ENCODE measurements at regions not wholly inside any gene's neighbourhood (a gene's known extent, or its start where the extent isn't known, plus 50 kb on each side); places are given as distances from the start of the nearest gene placed in this dataset.

GRCh38 chr2:137824501-137824900, 139.8 kb upstream of the HNMT start:
- no TSS peak for BruUV-seq (replicated peaks)
- no peak overlapping the region for H2AFZ ChIP-seq (replicated peaks; ENCODE audit: low read length, poor library complexity)
- DNase-seq (no peak), ATAC-seq (ENCODE audit: low read depth) (no peak)
- no peak overlapping the region for H3K14ac ChIP-seq (replicated peaks; ENCODE audit: low read depth, low read length)
- no peak overlapping the region for H4K8ac ChIP-seq (ENCODE audit: low read depth in 2 of 2, low read length in 2 of 2)
- H3K4me2 ChIP-seq (ENCODE audit: low read depth, low read length) = no peak overlapping the region
- H2BK20ac ChIP-seq (ENCODE audit: low read depth, low read length) = no peak overlapping the region
- H3K9ac ChIP-seq (ENCODE audit: low read depth, low read length) = no peak overlapping the region
- CTCF ChIA-PET = no interaction called here
- H3K4ac ChIP-seq (ENCODE audit: low read depth, low read length) = no peak overlapping the region
- no peaks in the 10 kb centered on the region for H4K20me1 ChIP-seq (ENCODE audit: insufficient read depth, low read length)
- H3K27me3 ChIP-seq (ENCODE audit: control insufficient read depth, insufficient read depth, low read length) = no peaks in the 10 kb centered on the region
- H2AK9ac ChIP-seq (replicated peaks; ENCODE audit: low read depth, low read length, poor library complexity) = no peak overlapping the region
- H3K4me1 ChIP-seq (ENCODE audit: control insufficient read depth, insufficient read depth, low read length) = no peaks in the 10 kb centered on the region
- no peak overlapping the region for H3K56ac ChIP-seq (ENCODE audit: extremely low read depth, insufficient read depth, low read length)
- intact Hi-C loops (cut with micrococcal nuclease) = no loop called here
- WGBS, 2 experiments (ENCODE audit: extremely low coverage in 2 of 2, insufficient read length in 1 of 2) = no CpG with 5 or more reads among the region's 1 CpG
- no peaks in the 10 kb centered on the region for H3K79me1 ChIP-seq (ENCODE audit: low read depth in 1 of 2, low read length in 2 of 2)
- H2AK5ac ChIP-seq (ENCODE audit: low read depth, low read length) = no peak overlapping the region
- TF ChIP-seq CTCF (conservative IDR thresholded peaks at IDR 0.05; ENCODE audit: low read depth, low read length) (no peak), SMC3 (IDR thresholded peaks at IDR 0.05; ENCODE audit: low read depth, low read length) (no peak), USF2 (IDR thresholded peaks at IDR 0.05; ENCODE audit: low read depth, low read length) (no peak), RCOR1 (IDR thresholded peaks at IDR 0.05; ENCODE audit: insufficient replicate concordance, low read length) (no peak), CHD1 (IDR thresholded peaks at IDR 0.05; ENCODE audit: low read depth, low read length) (no peak), FOS (IDR thresholded peaks at IDR 0.05; ENCODE audit: low read depth, low read length) (no peak), RFX5 (IDR thresholded peaks at IDR 0.05; ENCODE audit: low read depth, low read length) (no peak), POLR2A (IDR thresholded peaks at IDR 0.05; ENCODE audit: low read depth, low read length) (no peak), NFE2L2 (IDR thresholded peaks at IDR 0.05; ENCODE audit: low read depth, low read length) (no peak), MXI1 (IDR thresholded peaks at IDR 0.05; ENCODE audit: borderline replicate concordance, low read depth, low read length) (no peak), MAZ (IDR thresholded peaks at IDR 0.05; ENCODE audit: borderline replicate concordance, low read depth, low read length) (no peak), CEBPB (IDR thresholded peaks at IDR 0.05; ENCODE audit: low read depth, low read length) (no peak), MAFK (IDR thresholded peaks at IDR 0.05; ENCODE audit: low read depth, low read length) (no peak), BHLHE40 (IDR thresholded peaks at IDR 0.05; ENCODE audit: low read depth, low read length) (no peak)
- H2BK5ac ChIP-seq (ENCODE audit: low read depth, low read length, poor library complexity, severe bottlenecking) = no peak overlapping the region
- no peaks in the 10 kb centered on the region for H3K9me3 ChIP-seq (ENCODE audit: control insufficient read depth, insufficient read depth, low read length)
- in situ Hi-C loops (cut with MboI; ENCODE audit: low sequenced_read_pairs) = no loop called here
- no peak overlapping the region for H3K27ac ChIP-seq (ENCODE audit: insufficient read depth, low read length)
- no peak overlapping the region for H4K91ac ChIP-seq (ENCODE audit: insufficient read depth, low read depth, low read length)
- no peak overlapping the region for H4K5ac ChIP-seq (ENCODE audit: low read depth, low read length)
- H3K4me3 ChIP-seq (ENCODE audit: insufficient read depth, low read depth, low read length) = no peak overlapping the region
- H3K18ac ChIP-seq (ENCODE audit: low read depth, low read length) = no peak overlapping the region
- no peaks in the 10 kb centered on the region for H3K9me1 ChIP-seq (ENCODE audit: insufficient read depth, low read length)
- H3K23ac ChIP-seq (ENCODE audit: low read depth, low read length) = no peak overlapping the region
- dilution Hi-C loops (cut with HindIII; ENCODE audit: low sequenced_read_pairs, unreplicated experiment) = no loop called here
- POLR2A ChIA-PET (ENCODE audit: unreplicated experiment) = no interaction called here
- H2BK120ac ChIP-seq (ENCODE audit: low read depth, low read length) = no peak overlapping the region
- no peak overlapping the region for H2BK15ac ChIP-seq (ENCODE audit: low read depth, low read length)
- H3K36me3 ChIP-seq (ENCODE audit: control insufficient read depth, insufficient read depth, low read length) = no peaks in the 10 kb centered on the region

Data from IMR-90 (cell line).